H1 (cell line): ENCODE measurements at regions not wholly inside any gene's neighbourhood (a gene's known extent, or its start where the extent isn't known, plus 50 kb on each side); places are given as distances from the start of the nearest gene placed in this dataset.

Source experiments
- ASH2L ChIP-seq: fragments of 200-600, 300-600 bp; sonication (generic); IDR thresholded peaks from one replicate; pipeline ENCODE4 v1.7.1; 2017; ENCODE audit warnings: low read length
- ATF3 ChIP-seq: IDR thresholded peaks from 2 replicates; pipeline ENCODE4 v1.6.1; 2011; ENCODE audit warnings: low read depth, mild to moderate bottlenecking, low read length; ENCODE audit not compliant: insufficient read depth
- CHD7 ChIP-seq: fragments of 300-600 bp; sonication (generic); IDR thresholded peaks from 2 replicates; pipeline ENCODE4 v1.7.1; 2012; ENCODE audit warnings: low read length, moderate library complexity, mild to moderate bottlenecking, inconsistent platforms; ENCODE audit not compliant: insufficient replicate concordance
- CTBP2 ChIP-seq: IDR thresholded peaks from 2 replicates; pipeline ENCODE4 v1.7.0; 2011; ENCODE audit warnings: borderline replicate concordance, mild to moderate bottlenecking, moderate library complexity, mixed read lengths, low read length; ENCODE audit not compliant: insufficient read depth, insufficient read length
- GABPA ChIP-seq: IDR thresholded peaks from 2 replicates; pipeline ENCODE4 v1.6.1; 2011; ENCODE audit warnings: mild to moderate bottlenecking, low read length, moderate library complexity, borderline replicate concordance; ENCODE audit not compliant: insufficient read depth
- KDM4A ChIP-seq: IDR thresholded peaks from one replicate; pipeline ENCODE4 v1.7.1; 2012; ENCODE audit warnings: low read depth, mild to moderate bottlenecking, moderate library complexity, low read length, inconsistent platforms; ENCODE audit not compliant: severe bottlenecking
- RNF2 ChIP-seq: fragments of 200-900, 300-1000 bp; sonication (generic); IDR thresholded peaks from 2 replicates; pipeline ENCODE4 v1.7.1; 2016; ENCODE audit warnings: borderline replicate concordance, low read depth, mild to moderate bottlenecking, antibody characterized with exemption, low read length; ENCODE audit not compliant: poor library complexity, severe bottlenecking; ENCODE audit errors: missing control alignments
- SUZ12 ChIP-seq: fragments of 200-600 bp; sonication (generic); IDR thresholded peaks from 2 replicates; pipeline ENCODE4 v1.6.1; 2012; ENCODE audit warnings: mild to moderate bottlenecking, inconsistent platforms, low read length, moderate library complexity, mixed read lengths
- TBP ChIP-seq: IDR thresholded peaks from 2 replicates; pipeline ENCODE4 v1.6.1; 2011; ENCODE audit warnings: low read depth, low read length, improper control_type of control experiment
- TCF12 ChIP-seq: IDR thresholded peaks from 2 replicates; pipeline ENCODE4 v1.6.1; 2011; ENCODE audit warnings: low read depth, mild to moderate bottlenecking, low read length
- YY1 ChIP-seq: IDR thresholded peaks from 2 replicates; pipeline ENCODE4 v1.6.1; 2011; ENCODE audit warnings: low read depth, mild to moderate bottlenecking, low read length

- no peak for TF ChIP-seq CHD7
- no peak for TF ChIP-seq KDM4A
- TF ChIP-seq RNF2 = no peak
- TF ChIP-seq ASH2L = no peak
- no peak for TF ChIP-seq TBP
- TF ChIP-seq ATF3 = no peak
- TF ChIP-seq SUZ12 = no peak
- no peak for TF ChIP-seq GABPA
- no peak for TF ChIP-seq CTBP2
- TF ChIP-seq TCF12 = no peak
- no peak for TF ChIP-seq YY1
Observed at GRCh38 chr12:94791933-94792332, 141.6 kb upstream of the TMCC3 start (continued).
